ENCODE measurements at regions not wholly inside any gene's neighbourhood (a gene's known extent, or its start where the extent isn't known, plus 50 kb on each side); places are given as distances from the start of the nearest gene placed in this dataset.

- FAIRE-seq, result no peak
- DNase-seq (ENCODE audit: low spot score in 2 of 2), result no peak
Observed at GRCh38 chr15:39529457-39529856, 51.4 kb upstream of the THBS1 start.

- DNase-seq (ENCODE audit: low spot score in 2 of 2) (no peak), FAIRE-seq (no peak)
Observed at GRCh38 chr15:39530480-39531342, 50.2 kb upstream of the THBS1 start.

Data from frontal cortex (tissue), 3 donors.